NCI-H1417 treated with DMSO at 0.1 percent for 48 hours (cell line): ENCODE measurements at regions not wholly inside any gene's neighbourhood (a gene's known extent, or its start where the extent isn't known, plus 50 kb on each side); places are given as distances from the start of the nearest gene placed in this dataset.

Experiments
- DNase-seq: peaks from one replicate; lab custom pipeline; 2025; lab: John Stamatoyannopoulos, UW

DNA sequence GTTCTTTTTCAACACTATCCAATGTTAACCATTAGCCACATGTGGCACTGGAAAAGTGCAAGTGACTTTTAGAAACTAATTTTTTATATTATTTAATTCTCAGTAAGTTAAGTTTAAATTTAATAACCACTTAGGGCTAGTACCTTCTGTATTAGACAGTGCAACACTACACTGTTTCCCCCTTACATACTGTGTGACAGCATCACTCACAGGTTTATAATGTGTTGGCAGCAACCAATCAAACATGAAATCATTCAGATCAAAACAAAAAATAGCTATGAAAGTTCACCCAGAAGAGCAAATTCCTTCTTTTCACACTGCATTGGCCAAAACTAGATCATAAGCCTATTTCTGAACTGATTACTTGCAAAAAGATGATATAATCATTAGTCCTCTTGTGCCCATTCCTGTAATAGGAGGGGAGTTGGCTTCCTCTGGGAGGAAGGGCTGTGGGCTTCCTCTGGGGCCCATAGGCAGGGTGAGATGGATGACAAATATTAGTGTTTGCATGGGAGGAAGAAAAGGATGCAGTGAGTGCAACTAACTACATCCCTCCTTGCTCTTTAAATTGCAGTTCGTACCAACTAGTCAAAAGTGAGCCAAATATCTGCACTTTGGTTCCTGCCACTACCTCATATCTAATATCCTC is 708.1 kb upstream of the RGMB start:
- no peak for DNase-seq

DNA sequence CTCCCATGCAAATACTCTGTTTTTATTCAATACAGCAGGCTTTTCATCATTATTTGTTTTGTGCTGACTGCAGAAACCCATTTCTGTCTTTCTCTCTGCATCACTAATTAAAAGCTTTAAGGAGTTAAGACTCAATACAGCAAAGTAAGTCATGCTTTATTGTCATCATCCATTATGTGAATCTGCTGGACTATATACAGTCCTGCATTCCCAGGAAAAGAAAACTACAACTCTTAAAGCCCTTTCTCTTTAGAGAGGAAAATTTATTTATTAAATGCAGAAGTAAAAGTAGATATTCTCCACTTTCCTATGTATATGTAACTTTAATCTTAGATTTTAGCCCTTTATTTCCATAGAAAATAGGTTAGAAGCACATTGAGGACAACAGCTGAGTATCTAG is 706.6 kb upstream of the RGMB start:
- DNase-seq: no peak

DNA sequence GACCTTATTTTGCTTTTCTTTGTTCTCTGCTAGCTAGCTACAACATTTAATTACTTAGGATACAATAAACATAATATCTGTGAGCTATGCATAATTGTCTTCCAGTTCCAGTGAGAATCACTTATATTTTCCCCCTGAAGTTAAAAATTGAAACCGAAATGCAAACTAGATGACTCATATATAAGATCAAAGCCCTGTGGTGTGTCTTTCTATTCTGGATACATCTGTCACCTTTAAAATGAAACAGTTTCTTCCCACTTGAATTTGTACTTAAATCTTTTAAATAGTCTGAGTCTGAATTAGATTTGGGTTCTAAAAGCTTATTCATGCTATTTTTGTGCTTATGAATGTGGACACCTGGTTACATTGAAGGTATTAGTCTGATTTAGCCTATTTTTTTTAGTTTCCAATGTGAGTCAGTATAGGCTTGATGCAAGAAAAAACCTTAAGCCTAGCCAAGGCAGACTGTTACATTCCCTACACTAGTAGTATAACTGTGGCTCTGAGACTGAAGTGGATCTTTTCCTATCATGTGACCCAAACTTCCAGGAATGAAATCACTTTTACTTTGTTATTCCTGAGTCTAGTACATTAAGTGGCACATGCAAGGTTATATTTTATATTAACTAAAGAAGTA is 703.5 kb upstream of the RGMB start:
- no peak for DNase-seq

DNA sequence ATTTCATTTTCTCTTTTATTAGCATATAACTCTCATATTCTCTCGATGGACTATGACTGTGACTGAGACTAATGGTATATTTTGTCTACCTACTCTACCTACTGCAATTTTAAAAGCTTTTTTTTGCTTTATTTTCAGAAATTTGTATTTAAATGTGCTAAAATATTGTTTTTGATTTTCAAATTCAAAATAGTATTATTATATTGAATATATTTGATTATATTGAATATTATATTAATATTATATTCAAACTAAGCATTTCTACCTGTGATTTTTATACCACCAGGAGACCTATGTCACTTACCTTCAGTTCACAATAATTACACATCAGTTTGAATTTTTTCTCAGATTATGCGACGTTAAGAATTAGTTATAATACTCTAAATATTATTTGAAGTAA is 700.5 kb upstream of the RGMB start:
- DNase-seq: no peak

DNA sequence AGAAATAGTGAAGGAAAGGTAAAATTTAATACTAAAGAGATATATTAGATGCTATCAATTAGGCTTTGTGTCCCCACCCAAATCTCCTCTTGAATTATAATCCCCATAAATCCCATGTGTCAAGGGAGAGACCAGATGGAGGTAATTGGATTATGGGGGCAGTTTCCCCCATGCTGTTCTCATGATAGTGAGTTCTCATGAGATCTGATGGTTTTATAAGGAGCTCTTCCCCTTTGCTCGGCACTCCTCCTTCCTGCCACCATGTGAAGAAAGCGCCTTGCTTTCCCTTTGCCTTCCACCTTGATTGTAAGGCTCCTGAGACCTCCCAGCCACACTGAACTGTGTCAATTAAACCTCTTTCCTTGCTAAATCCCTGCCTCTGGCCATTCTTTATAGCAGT is 697.0 kb upstream of the RGMB start:
- no peak for DNase-seq

DNA sequence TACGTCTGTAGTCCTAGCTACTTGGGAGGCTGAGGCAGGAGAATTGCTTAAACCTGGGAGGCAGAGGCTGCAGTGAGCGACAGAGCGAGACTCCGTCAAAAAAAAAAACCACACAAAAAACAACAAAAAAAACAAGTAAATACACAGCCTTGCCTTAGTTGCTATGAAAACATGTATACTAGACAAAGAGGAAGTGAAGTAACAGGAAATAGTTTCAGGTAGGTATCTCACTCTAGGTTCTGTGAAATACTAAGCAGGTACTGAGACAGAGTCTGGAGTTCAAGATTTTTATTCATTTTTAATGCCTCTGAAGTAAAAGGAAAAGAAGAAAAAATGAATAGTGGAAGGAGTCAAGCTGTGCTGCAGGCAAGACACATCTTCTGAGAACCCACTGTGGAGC is 687.9 kb upstream of the RGMB start:
- no peak for DNase-seq

DNA sequence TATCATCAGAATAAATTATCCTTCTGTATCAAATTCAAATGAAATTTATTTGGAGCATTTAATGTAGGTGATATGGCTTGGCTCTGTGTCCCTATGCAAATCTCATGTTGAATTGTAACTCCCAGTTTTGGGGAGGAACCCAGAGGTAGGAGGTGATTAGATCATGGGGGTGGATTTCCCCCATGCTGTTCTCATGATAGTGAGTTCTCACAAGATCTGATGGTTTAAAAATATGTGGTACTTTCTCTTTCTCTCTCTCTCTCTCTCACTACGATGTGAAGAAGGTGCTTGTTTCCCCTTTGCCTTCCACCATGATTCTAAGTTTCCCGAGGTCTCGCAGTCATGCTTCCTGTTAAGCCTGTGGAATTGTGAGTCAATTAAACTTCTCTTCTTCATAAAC is 678.4 kb upstream of the RGMB start:
- no peak for DNase-seq

DNA sequence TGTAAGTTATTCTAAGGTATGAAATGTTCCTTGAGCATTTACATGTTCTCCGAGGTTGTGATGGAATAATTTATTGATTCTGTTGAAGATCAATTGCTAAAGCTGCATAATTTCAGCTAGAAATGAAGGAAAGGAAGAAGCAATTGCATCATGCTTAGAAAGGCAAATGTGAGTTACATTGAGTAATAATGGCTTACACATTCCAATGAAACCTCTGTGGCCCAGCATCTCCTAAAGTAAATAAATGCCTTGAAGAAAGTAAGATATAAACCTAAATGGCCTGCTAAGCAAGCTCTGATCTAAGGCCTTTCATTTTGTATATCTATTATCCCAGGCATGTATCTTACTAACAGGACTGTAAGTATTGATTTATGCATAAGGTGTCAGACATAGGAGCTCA is 677.3 kb upstream of the RGMB start:
- DNase-seq: no peak

DNA sequence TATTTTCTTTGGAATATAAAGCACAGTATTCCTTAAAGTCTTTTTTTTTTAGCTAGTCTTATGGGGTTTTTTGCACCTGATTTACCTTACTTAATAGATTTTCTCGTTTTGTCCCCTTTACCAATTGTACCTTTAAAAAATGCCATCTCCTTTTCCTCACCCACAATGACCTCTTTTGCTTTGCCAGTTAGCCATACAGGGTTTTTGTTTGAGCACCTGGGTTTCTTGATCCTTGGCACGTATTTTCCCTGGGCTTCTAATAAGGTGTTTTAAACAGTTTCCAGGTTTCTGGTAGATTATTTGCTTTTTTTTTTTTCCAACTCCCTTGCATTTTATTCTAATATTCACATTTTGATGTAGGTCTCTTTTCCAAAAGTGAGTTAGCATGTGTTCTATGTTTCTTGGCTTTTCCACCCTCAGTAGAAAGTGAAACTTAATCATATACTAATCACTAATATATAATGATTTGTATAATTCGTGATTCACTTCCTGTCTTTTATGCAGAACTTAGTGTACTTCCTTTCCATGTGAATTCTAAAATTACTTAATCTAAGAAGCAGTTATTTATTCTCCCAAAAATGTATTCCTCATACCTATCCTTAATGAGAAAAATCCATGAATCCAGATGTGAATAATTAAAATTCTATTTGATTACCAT is 673.9 kb upstream of the RGMB start:
- DNase-seq: no peak

DNA sequence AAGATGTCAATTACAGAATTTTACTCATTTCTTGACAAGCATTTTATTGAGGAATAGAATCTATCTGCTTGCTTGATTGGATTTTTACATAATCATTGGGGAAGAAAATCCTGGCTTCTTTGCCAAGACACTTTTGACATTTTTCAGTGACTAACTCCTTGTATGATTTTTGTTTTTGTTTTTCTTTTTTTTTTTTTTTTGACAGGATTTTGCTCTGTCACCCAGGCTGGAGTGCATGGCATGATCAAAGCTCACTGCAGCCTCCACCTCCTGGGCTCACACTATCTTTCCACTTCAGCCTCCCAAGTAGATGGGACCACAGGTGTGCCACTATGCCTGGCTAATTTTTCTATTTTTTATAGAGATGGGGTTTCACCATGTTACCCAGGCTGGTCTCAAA is 672.3 kb upstream of the RGMB start:
- DNase-seq: no peak

DNA sequence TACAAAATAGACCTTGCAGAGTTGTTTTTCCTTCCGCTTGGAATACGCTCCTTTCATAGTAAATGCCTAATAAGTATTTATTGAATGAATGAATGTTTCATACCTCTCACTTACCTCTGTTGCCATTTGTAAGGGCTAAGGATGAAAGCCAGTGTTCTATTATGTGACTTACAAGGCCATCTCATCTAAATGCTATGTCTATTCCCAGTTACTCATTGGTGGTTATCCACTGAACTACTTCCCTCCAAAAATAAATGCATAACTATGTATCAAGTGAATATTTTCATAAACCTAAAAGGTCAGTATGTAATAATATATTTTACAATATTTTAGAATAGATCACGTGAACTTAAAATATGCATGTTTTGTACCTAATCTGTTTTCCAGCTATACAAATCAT is 670.5 kb upstream of the RGMB start:
- no peak for DNase-seq

DNA sequence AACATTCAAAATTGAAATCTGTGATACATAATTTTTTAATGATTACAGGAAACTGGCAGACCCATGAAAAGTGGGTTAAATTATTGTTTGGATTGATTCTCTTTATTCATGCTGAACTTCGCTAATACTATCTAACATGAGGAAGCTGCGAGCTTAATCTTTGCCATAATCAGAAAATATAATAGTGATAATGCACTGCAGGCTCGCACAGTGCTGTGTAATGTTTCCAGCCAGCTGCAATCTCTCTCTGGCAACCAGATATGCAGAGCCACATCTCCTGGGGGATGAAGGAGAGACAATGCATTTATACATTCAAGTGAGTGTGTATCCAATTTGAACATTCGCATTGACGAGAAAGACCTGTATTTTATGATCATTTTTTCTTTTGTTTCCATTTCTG is 669.7 kb upstream of the RGMB start:
- DNase-seq: no peak

DNA sequence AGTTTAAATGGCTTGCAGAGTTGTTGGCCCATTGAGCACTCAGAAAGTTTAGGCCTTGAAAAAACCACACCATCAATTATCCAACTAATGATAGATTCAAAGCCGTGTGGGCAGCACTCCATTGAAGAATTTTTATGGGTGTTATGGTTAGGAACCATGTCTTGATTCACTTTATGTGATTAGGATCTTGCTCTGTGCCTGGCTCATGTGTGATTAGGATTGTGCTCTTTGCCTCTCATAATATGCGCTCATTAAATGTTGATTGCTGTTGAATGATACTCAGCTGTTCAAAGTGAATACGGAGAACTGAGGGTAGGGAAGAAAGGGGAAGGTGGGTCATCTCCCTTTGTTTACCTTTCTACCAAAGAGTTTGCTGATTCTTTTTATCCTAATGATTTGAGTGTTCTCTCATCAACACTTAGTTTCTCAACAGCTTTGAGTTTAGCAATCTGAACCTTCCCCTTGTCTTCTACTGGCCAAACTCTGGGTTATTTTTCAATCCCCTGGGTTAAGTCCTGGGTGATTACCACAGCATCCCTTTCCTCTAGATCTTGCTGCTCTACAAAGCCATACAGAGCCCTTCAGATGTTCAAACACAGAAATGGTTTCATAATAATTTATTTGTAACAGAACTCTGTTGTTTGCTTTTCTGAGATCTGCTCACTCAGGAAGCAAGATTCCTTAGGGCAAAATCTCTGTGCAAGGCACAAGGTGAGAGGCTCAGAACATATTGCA is 668.8 kb upstream of the RGMB start:
- no peak for DNase-seq

DNA sequence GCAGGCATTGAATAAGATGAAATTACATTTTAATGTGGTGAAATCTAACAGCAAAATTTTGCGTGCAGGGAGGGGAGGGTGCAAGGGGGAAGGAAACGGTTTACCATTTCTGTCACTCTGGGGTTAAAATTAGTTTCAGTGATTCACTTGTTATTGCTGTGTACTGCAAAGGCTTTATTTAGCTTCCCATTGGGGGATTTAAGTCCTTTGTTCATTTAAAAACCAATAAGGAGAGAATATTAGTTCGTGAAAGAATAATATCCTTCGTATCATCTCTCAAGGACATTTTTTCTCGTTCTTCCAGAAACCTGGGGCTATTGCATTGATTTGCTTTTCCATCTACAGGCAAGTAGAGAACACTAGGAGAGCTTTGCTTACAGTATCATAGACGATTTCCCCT is 667.8 kb upstream of the RGMB start:
- DNase-seq: no peak

DNA sequence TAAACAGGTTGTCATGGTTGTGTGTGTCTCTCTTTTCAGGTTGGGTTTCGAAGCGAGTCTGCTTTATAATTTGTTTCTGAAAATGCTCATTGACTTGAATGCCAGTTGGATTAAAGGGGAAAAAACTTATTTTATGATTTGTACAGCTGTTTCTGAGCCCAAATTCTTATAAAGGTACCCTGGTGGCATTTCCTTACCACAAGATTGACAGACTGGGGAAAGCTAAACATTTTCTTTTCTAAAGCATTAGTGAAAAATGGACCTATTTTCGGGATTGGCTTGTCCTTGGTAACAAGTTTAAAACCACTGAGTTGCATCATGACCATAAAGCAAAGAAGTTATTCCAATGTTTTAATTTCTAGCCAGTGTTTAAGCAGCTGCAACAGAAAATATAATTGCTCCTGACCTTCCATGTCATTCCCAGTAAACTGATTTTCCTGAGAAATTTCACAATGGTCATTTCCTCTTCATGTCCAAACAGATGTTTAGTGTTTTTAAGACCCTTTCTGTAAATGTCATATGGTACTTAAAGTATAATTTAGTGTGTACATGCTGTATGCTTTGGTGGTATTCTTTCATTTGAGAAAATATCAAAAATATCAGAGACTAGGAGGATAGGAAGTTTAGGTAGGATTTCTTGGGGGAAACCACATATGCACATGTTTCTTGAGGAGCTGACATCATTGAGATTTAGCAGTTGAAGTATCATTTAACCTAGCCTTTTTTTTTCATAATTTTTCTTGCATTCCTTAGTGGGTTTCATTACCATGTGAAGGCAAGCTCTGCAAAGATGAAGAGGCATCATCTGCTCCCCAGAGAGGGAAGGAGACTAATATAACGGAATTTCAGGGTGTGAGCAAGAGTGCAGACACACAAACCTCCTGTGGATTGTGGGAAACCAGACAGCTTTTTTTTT is 667.1 kb upstream of the RGMB start:
- DNase-seq: no peak

DNA sequence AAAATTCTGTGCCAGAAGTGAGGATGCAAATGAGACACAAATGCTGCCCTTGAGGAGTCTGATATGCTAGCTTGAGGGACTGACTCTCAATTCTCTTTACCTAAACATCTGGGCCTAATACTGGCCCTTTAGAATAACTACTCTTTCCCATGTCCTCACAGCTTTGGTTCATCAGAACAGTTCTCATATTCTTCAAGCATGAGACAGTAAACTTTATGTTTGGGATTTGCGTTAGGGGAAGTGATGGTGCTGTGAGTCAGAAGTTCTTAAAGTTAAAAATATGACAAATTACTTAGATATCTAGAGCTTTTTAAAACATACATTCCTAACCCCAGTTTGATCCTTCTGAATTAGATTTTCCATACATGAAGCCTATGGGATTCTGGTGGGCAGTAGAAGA is 665.0 kb upstream of the RGMB start:
- DNase-seq: no peak

DNA sequence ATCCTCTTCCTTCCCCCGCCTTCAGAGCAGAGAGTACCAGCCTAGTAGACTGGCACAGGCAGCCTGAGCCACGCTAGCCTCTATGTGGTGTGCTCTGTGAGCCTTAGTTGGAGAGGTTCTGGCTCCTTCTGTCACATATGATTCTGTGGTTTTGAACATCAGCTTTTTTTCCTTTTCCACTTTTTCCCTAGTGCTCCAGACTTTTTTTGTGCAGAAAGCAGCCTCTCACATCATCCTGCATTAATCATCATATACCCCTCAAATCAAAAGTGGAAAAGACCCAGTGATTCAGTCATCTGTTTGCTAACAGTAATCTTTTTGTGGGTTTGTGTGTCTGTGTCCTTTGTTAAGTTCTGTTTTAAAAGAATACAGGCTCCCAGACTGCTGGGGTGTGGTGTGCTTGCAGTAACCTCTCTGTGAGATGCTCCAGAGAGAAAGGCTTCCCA is 663.9 kb upstream of the RGMB start:
- no peak for DNase-seq

DNA sequence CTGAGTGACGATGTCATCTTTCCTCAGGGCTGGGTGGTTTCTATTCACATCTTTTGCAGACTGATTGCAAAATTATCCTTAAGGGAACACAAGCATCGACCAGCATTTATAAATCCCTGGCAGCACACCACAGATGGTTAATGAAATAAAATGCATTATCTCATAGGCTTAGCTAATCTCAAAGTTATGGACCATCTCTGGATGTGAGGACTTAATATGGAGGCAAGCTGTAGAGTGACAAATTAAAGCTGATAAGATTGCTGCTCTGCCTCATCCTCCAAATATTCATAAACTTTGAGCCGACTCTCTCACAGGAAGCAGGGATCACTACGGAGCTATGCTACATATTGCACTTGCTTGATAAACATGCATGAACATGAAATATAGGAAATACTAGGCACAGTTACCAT is 663.2 kb upstream of the RGMB start:
- no peak for DNase-seq

DNA sequence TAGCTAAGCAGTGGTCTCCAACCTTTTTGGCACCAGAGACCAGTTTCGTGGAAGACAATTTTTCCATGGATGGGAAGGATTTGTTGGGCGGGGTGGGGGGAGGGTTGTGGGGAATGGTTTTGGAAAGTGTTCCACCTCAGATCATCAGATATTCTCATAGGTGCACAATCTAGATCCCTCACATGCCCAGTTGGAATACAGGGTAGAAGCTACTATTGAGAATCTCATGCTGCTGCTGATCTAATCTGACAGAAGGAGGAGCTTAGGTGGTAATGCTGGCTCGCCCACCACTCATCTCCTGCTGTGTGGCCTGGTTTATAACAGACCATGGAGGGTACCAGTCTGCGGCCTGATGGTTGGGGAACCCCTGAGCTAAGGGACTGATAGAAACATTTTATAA is 662.7 kb upstream of the RGMB start:
- DNase-seq: no peak

DNA sequence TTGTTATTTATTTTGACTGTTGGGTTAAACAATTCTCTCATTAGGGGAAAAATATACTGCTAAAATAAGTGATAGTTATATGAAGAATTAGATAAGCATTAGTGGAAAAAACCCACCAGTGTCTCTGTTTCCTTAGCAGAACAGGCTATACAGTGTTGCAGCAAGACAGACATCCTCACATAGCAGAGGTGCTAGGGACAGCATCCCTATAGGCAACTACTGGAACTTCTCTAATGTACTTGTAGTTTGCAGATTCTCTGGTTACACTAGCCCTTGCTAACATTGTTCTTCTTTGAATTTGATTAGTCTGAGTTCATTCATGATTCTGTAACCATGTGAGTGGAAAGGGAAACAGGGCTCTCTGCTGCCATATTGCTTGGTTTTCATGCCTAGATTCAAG is 661.8 kb upstream of the RGMB start:
- DNase-seq: no peak

DNA sequence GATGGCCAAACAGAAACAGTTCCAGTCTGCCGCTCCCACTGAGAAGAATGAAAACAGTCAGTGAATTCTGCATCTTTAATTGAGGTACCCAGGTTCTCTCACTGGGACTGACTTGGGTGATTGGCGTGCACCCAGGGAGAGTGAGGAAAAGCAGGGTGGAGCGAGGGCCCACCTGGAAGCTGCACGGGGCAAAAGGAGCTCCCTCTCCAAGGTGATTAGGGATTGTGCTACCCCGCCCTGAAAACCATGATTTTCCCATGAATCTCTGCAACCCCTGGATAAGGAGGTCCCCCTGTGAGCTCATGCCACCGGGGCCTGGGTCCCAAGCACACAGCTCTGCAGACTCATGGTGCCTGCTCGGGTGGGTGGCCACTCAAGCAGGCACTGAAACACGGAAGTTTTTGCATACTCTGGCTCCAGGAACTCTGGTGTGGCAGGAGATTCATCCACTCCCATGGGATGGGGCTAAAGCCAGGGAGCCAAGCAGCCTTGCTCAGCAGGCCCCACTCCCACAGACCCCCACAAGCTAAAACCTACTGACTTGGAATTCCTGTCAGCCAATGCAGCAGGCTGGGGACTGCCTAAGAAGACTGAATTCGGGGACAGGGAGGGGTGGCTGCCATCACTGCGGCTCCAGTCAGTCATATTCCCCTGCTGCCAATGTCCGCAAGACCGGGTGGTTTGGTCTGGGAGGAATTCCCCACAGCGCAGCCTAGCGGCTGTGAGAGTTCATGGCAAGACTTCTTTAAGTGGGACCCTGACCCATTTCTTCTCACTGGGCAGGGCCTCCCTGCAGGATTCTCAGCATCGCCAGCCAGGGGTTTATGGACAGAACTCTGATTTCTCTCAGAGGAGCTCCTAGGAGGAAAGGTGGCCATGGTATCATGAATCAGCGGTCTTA is 652.2 kb upstream of the RGMB start:
- no peak for DNase-seq
